ENCODE measurements at regions not wholly inside any gene's neighbourhood (a gene's known extent, or its start where the extent isn't known, plus 50 kb on each side); places are given as distances from the start of the nearest gene placed in this dataset.

DNA sequence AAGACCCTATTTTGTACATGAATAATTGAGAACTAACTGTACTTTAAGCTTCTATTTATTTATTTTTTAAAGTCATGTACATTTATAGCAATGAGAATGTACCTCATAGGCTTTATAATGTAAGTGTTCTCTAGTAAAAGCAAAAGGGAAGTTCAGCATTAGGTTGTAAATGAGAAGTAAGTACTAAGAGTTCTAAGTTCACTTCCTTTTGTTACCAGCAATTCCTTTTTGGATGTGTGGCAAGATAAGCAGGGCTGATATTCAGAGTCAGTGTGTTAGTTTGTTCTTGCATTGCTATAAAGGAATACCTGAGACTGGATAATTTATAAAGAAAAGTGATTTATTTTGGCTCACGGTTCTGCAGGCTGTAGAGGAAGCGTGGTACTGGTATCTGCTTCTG is 54.0 kb upstream of the CCN2 start:
- no peak overlapping the region for H3K4ac ChIP-seq (replicated peaks; ENCODE audit: insufficient read length, low read depth, low read length)
- H4K8ac ChIP-seq (ENCODE audit: extremely low read depth, insufficient read depth, low read length): no peak overlapping the region
- no peak overlapping the region for H3K27ac ChIP-seq (ENCODE audit: low read depth, low read length)
- H3K14ac ChIP-seq (ENCODE audit: insufficient read length): no peak overlapping the region
- H3K56ac ChIP-seq (replicated peaks; ENCODE audit: insufficient read length, low read depth, low read length): no peak overlapping the region
- H4K20me1 ChIP-seq (replicated peaks in 1 of 2; ENCODE audit: control insufficient read depth in 1 of 2, insufficient read depth in 2 of 2, low read length in 2 of 2): no peaks in the 10 kb centered on the region
- H4K91ac ChIP-seq (replicated peaks; ENCODE audit: insufficient read length, low read length): no peak overlapping the region
- 89% methylated on average over 2 of the region's 2 CpGs; no CpG with 5 or more reads in 1 of the 2 experiments for WGBS, 2 experiments (ENCODE audit: extremely low coverage in 1 of 2, insufficient coverage in 1 of 2, insufficient read length in 1 of 2, insufficient replicate concordance in 2 of 2, low coverage in 1 of 2, low lambda C conversion rate in 2 of 2, missing lambda C conversion rate in 1 of 2)
- no peak overlapping the region for H4K5ac ChIP-seq (ENCODE audit: insufficient read length, low read depth, low read length)
- H2AK5ac ChIP-seq (ENCODE audit: low read depth, low read length): no peak overlapping the region
- no peak overlapping the region for H3K18ac ChIP-seq (ENCODE audit: extremely low read depth, low read length)
- FAIRE-seq (no peak), DNase-seq (ENCODE audit: low read depth in 1 of 2, low spot score in 2 of 2) (no peak)
- H3K36me3 ChIP-seq (ENCODE audit: control insufficient read depth in 2 of 4, insufficient read depth in 4 of 4, low read length in 3 of 4): 0 out of 8 replicates have a peak, but pooled peaks cover 0 to 3% (median 0%) of the 10 kb centered on the region in 4 experiments
- H3K9ac ChIP-seq (replicated peaks in 1 of 4; ENCODE audit: extremely low read depth in 1 of 4, low read depth in 3 of 4, low read length in 3 of 4): no peak overlapping the region
- no peak overlapping the region for H2BK5ac ChIP-seq (ENCODE audit: low read depth, low read length)
- no peak overlapping the region for H3K4me2 ChIP-seq (ENCODE audit: insufficient read depth in 1 of 2, low read depth in 2 of 2, low read length in 2 of 2)
- H3K4me3 ChIP-seq (ENCODE audit: extremely low read depth in 1 of 4, insufficient read depth in 2 of 4, low read depth in 3 of 4, low read length in 4 of 4): no peak overlapping the region
- no peak overlapping the region for H2BK15ac ChIP-seq (ENCODE audit: low read length)
- TF ChIP-seq RNF2 (IDR thresholded peaks at IDR 0.05; ENCODE audit: borderline replicate concordance, low read depth, low read length, missing control alignments, poor library complexity, severe bottlenecking): no peak
- TF ChIP-seq ZNF274 (IDR thresholded peaks at IDR 0.05; ENCODE audit: borderline replicate concordance, extremely low read depth, low read length): no peak
- no peak for TF ChIP-seq TEAD4 (IDR thresholded peaks at IDR 0.05; ENCODE audit: low read depth, low read length)
- no peak for TF ChIP-seq BCL11A (IDR thresholded peaks at IDR 0.05; ENCODE audit: low read depth in 2 of 2, low read length in 2 of 2)
- TF ChIP-seq KDM5A (IDR thresholded peaks at IDR 0.05; ENCODE audit: low read length): no peak
- no peak for TF ChIP-seq NRF1 (IDR thresholded peaks at IDR 0.05; ENCODE audit: low read depth, low read length)
- TF ChIP-seq, protein P1, sequence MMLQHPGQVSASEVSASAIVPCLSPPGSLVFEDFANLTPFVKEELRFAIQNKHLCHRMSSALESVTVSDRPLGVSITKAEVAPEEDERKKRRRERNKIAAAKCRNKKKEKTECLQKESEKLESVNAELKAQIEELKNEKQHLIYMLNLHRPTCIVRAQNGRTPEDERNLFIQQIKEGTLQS (IDR thresholded peaks at IDR 0.05; ENCODE audit: insufficient read depth, low read depth, low read length): no peak
- peaks cover 0 to 6% (median 0%) of the 10 kb centered on the region in 4 experiments; a peak in 1 of 7 replicates for H3K4me1 ChIP-seq (replicated peaks in 1 of 4; ENCODE audit: control insufficient read depth in 3 of 4, insufficient read depth in 4 of 4, low read length in 3 of 4)
- no peaks in the 10 kb centered on the region for H3K79me2 ChIP-seq (ENCODE audit: control insufficient read depth in 1 of 2, insufficient read depth in 2 of 2, low read length in 2 of 2)
- ChIA-PET POLR2A (ENCODE audit: partially characterized antibody) (no interaction called here), CTCF (ENCODE audit: partially characterized antibody) (interaction anchor here (1.2 kb wide), 1 partner anchor 18 kb away, joined by 3 read pairs; no protein-coding TSS in a partner anchor)
- H2BK120ac ChIP-seq (replicated peaks; ENCODE audit: low read depth, low read length): no peak overlapping the region
- no peak overlapping the region for H2BK12ac ChIP-seq (ENCODE audit: low read depth, low read length)
- no peaks in the 10 kb centered on the region for H3K23me2 ChIP-seq (ENCODE audit: low read depth, low read length)
- H3K23ac ChIP-seq (ENCODE audit: insufficient read length): no peak overlapping the region
- H3K9me3 ChIP-seq (ENCODE audit: insufficient read depth in 2 of 2, low read depth in 1 of 2, low read length in 1 of 2): no peaks in the 10 kb centered on the region
- no peaks in the 10 kb centered on the region for H3K79me1 ChIP-seq (ENCODE audit: low read depth, low read length)
- H2BK20ac ChIP-seq (ENCODE audit: low read length): no peak overlapping the region; the same call in 1 of the 2 replicates
- H3K27me3 ChIP-seq (replicated peaks in 1 of 4; ENCODE audit: control insufficient read depth in 3 of 4, extremely low read depth in 1 of 4, insufficient read depth in 3 of 4, low read length in 3 of 4): no peaks in the 10 kb centered on the region
- no peak overlapping the region for H2AFZ ChIP-seq (ENCODE audit: low read length)

All from H1 (cell line).